ENCODE measurements at regions not wholly inside any gene's neighbourhood (a gene's known extent, or its start where the extent isn't known, plus 50 kb on each side); places are given as distances from the start of the nearest gene placed in this dataset.

DNA sequence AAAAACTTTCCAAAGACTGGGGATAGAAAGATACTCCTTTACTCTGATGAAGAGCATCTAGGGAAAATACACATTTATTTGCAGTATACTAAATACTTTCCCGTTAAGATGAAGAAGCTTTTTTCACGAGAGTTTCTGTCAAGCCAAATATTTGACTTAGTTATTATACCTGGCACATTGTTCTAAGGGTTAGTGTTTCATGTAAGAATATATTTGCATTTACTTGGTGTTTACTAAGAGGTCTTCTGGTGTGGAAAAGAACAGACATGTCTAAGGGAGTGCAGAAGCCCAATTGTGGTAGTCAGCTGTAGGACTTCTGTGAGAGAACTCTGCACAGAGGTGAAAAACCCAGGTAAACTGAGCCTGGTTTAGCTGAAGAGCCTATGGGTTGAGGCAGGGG, 457.6 kb upstream of the SOX11 start:
- Mint-ChIP-seq H3K9me3 (peaks cover 2% of the 10 kb centered on the region), H3K27ac (no peak overlapping the region), H3K36me3 (ENCODE audit: low read depth) (no peaks in the 10 kb centered on the region), H3K4me3 (no peak overlapping the region), H3K4me1 (ENCODE audit: low read depth) (no peaks in the 10 kb centered on the region), H3K27me3 (no peaks in the 10 kb centered on the region)
- no peak overlapping the region for H3K4me3 ChIP-seq (ENCODE audit: low read length)
- peaks cover 9 to 11% of the 10 kb centered on the region in 2 experiments for H3K9me3 ChIP-seq (ENCODE audit: control insufficient read depth in 1 of 2, insufficient read depth in 1 of 2, low read length in 2 of 2)
- no peaks in the 10 kb centered on the region for H3K36me3 ChIP-seq (ENCODE audit: insufficient read depth, low read length)
- DNase-seq (no peak), ATAC-seq (ENCODE audit: poor library complexity) (no peak)
- CTCF ChIA-PET, result no interaction called here
- TF ChIP-seq, protein P1, sequence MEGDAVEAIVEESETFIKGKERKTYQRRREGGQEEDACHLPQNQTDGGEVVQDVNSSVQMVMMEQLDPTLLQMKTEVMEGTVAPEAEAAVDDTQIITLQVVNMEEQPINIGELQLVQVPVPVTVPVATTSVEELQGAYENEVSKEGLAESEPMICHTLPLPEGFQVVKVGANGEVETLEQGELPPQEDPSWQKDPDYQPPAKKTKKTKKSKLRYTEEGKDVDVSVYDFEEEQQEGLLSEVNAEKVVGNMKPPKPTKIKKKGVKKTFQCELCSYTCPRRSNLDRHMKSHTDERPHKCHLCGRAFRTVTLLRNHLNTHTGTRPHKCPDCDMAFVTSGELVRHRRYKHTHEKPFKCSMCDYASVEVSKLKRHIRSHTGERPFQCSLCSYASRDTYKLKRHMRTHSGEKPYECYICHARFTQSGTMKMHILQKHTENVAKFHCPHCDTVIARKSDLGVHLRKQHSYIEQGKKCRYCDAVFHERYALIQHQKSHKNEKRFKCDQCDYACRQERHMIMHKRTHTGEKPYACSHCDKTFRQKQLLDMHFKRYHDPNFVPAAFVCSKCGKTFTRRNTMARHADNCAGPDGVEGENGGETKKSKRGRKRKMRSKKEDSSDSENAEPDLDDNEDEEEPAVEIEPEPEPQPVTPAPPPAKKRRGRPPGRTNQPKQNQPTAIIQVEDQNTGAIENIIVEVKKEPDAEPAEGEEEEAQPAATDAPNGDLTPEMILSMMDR (IDR thresholded peaks at IDR 0.05), result no peak
- H3K27ac ChIP-seq (ENCODE audit: low read depth in 1 of 2, low read length in 2 of 2), result no peak overlapping the region
- intact Hi-C loops (cut with DNase I, micrococcal nuclease), result no loop called here
- H3K27me3 ChIP-seq (ENCODE audit: control insufficient read depth in 1 of 2, insufficient read depth in 2 of 2, low read length in 2 of 2), result no peaks in the 10 kb centered on the region
- POLR2A ChIA-PET, result no interaction called here
- no peaks in the 10 kb centered on the region for H3K4me1 ChIP-seq (ENCODE audit: insufficient read depth, low read length)

DNA sequence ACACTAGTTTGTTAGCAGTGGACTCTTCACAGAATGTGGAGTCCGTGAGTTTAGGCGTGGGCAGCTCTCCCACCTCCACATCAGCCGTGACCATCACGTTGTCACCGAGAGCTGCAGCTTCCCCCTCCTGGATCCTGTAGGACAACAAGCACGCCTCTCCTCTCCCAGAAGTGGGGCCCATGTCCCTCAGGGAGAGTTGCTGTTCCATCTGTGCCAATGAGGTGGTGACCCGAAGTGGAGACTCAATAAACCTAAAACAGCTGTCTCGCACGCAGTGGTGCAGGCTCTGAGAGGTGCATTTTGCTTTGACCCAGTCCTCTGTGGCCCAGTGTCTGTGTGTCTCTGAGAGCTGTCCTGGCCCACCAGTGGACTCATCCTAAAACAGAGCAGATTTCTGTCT, 456.5 kb upstream of the SOX11 start:
- Mint-ChIP-seq H3K36me3 (ENCODE audit: low read depth) (no peaks in the 10 kb centered on the region), H3K4me1 (ENCODE audit: low read depth) (no peaks in the 10 kb centered on the region), H3K4me3 (no peak overlapping the region), H3K27ac (no peak overlapping the region), H3K9me3 (peaks cover 2% of the 10 kb centered on the region), H3K27me3 (no peaks in the 10 kb centered on the region)
- TF ChIP-seq, protein P1 (IDR thresholded peaks at IDR 0.05), result no peak
- Histone ChIP-seq H3K9me3 (ENCODE audit: control insufficient read depth in 1 of 2, insufficient read depth in 1 of 2, low read length in 2 of 2) (peaks cover 9 to 11% of the 10 kb centered on the region in 2 experiments), H3K4me3 (ENCODE audit: low read length) (no peak overlapping the region), H3K27ac (ENCODE audit: low read depth in 1 of 2, low read length in 2 of 2) (no peak overlapping the region), H3K4me1 (ENCODE audit: insufficient read depth, low read length) (no peaks in the 10 kb centered on the region), H3K36me3 (ENCODE audit: insufficient read depth, low read length) (no peaks in the 10 kb centered on the region), H3K27me3 (ENCODE audit: control insufficient read depth in 1 of 2, insufficient read depth in 2 of 2, low read length in 2 of 2) (no peaks in the 10 kb centered on the region)
- DNase-seq (no peak), ATAC-seq (ENCODE audit: poor library complexity) (no peak)
- CTCF ChIA-PET, result no interaction called here
- POLR2A ChIA-PET, result no interaction called here
- intact Hi-C loops (cut with DNase I, micrococcal nuclease), result no loop called here

DNA sequence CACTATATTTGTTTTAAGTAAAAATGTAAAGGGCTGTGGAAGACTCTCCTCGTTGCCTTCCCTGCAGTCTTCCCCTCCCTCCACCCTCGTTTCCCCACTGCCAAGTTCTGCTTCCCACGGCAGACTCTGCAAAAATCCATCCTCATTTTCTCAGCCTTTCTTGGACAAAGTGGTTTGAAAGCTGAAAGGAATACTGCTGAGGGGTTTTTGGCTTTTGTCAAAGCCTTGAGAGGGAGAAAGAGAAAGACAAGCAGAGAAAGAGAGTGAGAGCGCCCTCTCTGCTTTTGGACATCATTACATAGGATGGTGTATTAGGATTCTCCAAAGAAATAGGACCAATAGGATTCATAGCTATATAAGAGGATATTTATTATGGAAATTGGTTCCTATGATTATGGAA, 455.9 kb upstream of the SOX11 start:
- intact Hi-C loops (cut with DNase I, micrococcal nuclease), result no loop called here
- POLR2A ChIA-PET, result no interaction called here

More for the DNA sequence above, 455.9 kb upstream of the SOX11 start:
- TF ChIP-seq, protein P1 (IDR thresholded peaks at IDR 0.05), result no peak
- no peak overlapping the region for H3K4me3 ChIP-seq (ENCODE audit: low read length)
- Mint-ChIP-seq H3K4me1 (ENCODE audit: low read depth) (no peaks in the 10 kb centered on the region), H3K27ac (no peak overlapping the region), H3K36me3 (ENCODE audit: low read depth) (no peaks in the 10 kb centered on the region), H3K4me3 (no peak overlapping the region), H3K27me3 (no peaks in the 10 kb centered on the region), H3K9me3 (peaks cover 2% of the 10 kb centered on the region)
- H3K27ac ChIP-seq (ENCODE audit: low read depth in 1 of 2, low read length in 2 of 2), result no peak overlapping the region
- CTCF ChIA-PET, result no interaction called here
- DNase-seq (no peak), ATAC-seq (ENCODE audit: poor library complexity) (no peak)
- no peaks in the 10 kb centered on the region for H3K36me3 ChIP-seq (ENCODE audit: insufficient read depth, low read length)
- H3K4me1 ChIP-seq (ENCODE audit: insufficient read depth, low read length), result no peaks in the 10 kb centered on the region
- peaks cover 9 to 11% of the 10 kb centered on the region in 2 experiments for H3K9me3 ChIP-seq (ENCODE audit: control insufficient read depth in 1 of 2, insufficient read depth in 1 of 2, low read length in 2 of 2)
- H3K27me3 ChIP-seq (ENCODE audit: control insufficient read depth in 1 of 2, insufficient read depth in 2 of 2, low read length in 2 of 2), result no peaks in the 10 kb centered on the region

Measured in CD4-positive, alpha-beta T cell (primary cell).